Right lobe of liver (tissue), 4 donors: ENCODE measurements at regions not wholly inside any gene's neighbourhood (a gene's known extent, or its start where the extent isn't known, plus 50 kb on each side); places are given as distances from the start of the nearest gene placed in this dataset.

ENCODE experiments used
- POLR2A ChIP-seq: fragments of 450-650 bp; IDR thresholded peaks from one replicate; pipeline ENCODE4 v1.6.1; 2017; ENCODE audit warnings: antibody characterized with exemption, mild to moderate bottlenecking
- TF ChIP-seq, protein P1 (sequence below), 4 donors: fragments of 200-600 bp in 3 of 4; fragments of 450-650 bp in 1 of 4; IDR thresholded peaks; one replicate each; pipeline versions ENCODE4 v1.5.1 to v1.8.0; 2016 to 2022; ENCODE audit warnings: antibody characterized with exemption in 4 of 4, mild to moderate bottlenecking in 2 of 4
- donor health status: DM: no; HTN: no; CAD: no.
- donor health status: DM: no; HTN: no; CAD: no.
- donor health status: DM: no; HTN: yes; CAD: no.

DNA sequence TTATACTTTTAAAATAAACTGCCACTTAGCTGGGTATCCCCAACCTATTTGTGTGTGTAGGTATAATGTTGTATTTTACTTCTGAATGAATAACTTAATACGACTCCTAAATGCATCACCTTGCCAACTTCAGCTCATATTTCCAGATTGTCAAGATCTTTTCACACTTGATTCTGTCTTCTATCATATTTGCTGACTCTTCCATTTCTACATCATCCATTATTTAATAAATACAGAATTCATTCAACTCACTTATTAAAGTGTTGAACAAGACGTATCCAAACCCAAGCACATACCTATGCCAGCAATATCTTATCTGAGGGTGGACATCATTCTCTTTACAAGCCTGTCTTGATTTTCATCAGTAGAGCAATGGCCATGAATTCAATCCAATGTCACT, 91.2 kb upstream of the FAM47C start:
- TF ChIP-seq, protein P1, sequence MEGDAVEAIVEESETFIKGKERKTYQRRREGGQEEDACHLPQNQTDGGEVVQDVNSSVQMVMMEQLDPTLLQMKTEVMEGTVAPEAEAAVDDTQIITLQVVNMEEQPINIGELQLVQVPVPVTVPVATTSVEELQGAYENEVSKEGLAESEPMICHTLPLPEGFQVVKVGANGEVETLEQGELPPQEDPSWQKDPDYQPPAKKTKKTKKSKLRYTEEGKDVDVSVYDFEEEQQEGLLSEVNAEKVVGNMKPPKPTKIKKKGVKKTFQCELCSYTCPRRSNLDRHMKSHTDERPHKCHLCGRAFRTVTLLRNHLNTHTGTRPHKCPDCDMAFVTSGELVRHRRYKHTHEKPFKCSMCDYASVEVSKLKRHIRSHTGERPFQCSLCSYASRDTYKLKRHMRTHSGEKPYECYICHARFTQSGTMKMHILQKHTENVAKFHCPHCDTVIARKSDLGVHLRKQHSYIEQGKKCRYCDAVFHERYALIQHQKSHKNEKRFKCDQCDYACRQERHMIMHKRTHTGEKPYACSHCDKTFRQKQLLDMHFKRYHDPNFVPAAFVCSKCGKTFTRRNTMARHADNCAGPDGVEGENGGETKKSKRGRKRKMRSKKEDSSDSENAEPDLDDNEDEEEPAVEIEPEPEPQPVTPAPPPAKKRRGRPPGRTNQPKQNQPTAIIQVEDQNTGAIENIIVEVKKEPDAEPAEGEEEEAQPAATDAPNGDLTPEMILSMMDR (IDR thresholded peaks at IDR 0.05) = no peak
- TF ChIP-seq POLR2A = no peak
